Fibroblast of lung (primary cell): ENCODE measurements at regions not wholly inside any gene's neighbourhood (a gene's known extent, or its start where the extent isn't known, plus 50 kb on each side); places are given as distances from the start of the nearest gene placed in this dataset.
A peak's percentile ranks its signal among the peaks of the same experiment; 100 is the strongest.

Experiments
- DNase-seq, 2 donors: peaks; one replicate each; pipeline versions ENCODE4 v3.0.0 to v3.0.0-alpha.2; 2010; ENCODE audit warnings: low read depth in 2 of 2
- H2AFZ ChIP-seq: 2 replicates; pipeline ENCODE4 v1.5.1; 2012; ENCODE audit warnings: low read length, control low read depth, inconsistent platforms
- H3K27ac ChIP-seq: 2 replicates; pipeline ENCODE4 v1.5.1; 2011; ENCODE audit warnings: low read length, control low read depth; ENCODE audit not compliant: insufficient read depth
- H3K27me3 ChIP-seq: 2 replicates; pipeline ENCODE4 v1.5.1; 2011; ENCODE audit warnings: mild to moderate bottlenecking, low read length; ENCODE audit not compliant: control insufficient read depth, insufficient read depth
- H3K36me3 ChIP-seq: 2 replicates; pipeline ENCODE4 v1.5.1; 2011; ENCODE audit warnings: low read length; ENCODE audit not compliant: control insufficient read depth, insufficient read depth
- H3K4me1 ChIP-seq: 2 replicates; pipeline ENCODE4 v1.5.1; 2011; ENCODE audit warnings: low read length; ENCODE audit not compliant: control insufficient read depth, insufficient read depth; ENCODE audit errors: extremely low read depth
- H3K4me2 ChIP-seq: 2 replicates; pipeline ENCODE4 v1.5.1; 2011; ENCODE audit warnings: low read length, control low read depth; ENCODE audit not compliant: insufficient read depth; ENCODE audit errors: extremely low read depth
- H3K4me3 ChIP-seq, 4 experiments: fragments of 200-600 bp in 1 of 4; sonication (generic) in 1 of 4; replicated peaks in 1 of 4; 2 replicates each; pipeline ENCODE4 v1.5.1; 2011 to 2016; ENCODE audit warnings: low read length in 4 of 4, low read depth in 3 of 4, mild to moderate bottlenecking in 3 of 4, control low read depth in 2 of 4, inconsistent platforms in 1 of 4, mixed read lengths in 1 of 4; ENCODE audit not compliant: insufficient read depth in 1 of 4; ENCODE audit errors: control extremely low read depth in 1 of 4
- H3K79me2 ChIP-seq: 2 replicates; pipeline ENCODE4 v1.5.1; 2012; ENCODE audit warnings: mild to moderate bottlenecking, low read length, inconsistent platforms; ENCODE audit not compliant: control insufficient read depth, insufficient read depth
- H3K9ac ChIP-seq: 2 replicates; pipeline ENCODE4 v1.5.1; 2011; ENCODE audit warnings: mild to moderate bottlenecking, low read length, control low read depth; ENCODE audit not compliant: insufficient read depth
- H3K9me3 ChIP-seq: 2 replicates; pipeline ENCODE4 v1.5.1; 2012; ENCODE audit warnings: low read depth, low read length; ENCODE audit not compliant: control insufficient read depth, insufficient read depth
- H4K20me1 ChIP-seq: 2 replicates; pipeline ENCODE4 v1.5.1; 2011; ENCODE audit warnings: low read length; ENCODE audit not compliant: control insufficient read depth, insufficient read depth; ENCODE audit errors: extremely low read depth
- EZH2 ChIP-seq: IDR thresholded peaks from 2 replicates; pipeline ENCODE4 v1.5.1; 2012; ENCODE audit warnings: low read length, control low read depth, mild to moderate bottlenecking; ENCODE audit errors: missing control alignments
- TF ChIP-seq, protein P1 (sequence below), 2 donors: IDR thresholded peaks in 1 of 2; conservative IDR thresholded peaks in 1 of 2; 1 replicate in 1 of 2; 2 replicates in 1 of 2; pipeline ENCODE4 v1.5.1; 2011 to 2012; ENCODE audit warnings: low read length in 2 of 2, control low read depth in 1 of 2, inconsistent platforms in 1 of 2, low read depth in 1 of 2, mild to moderate bottlenecking in 1 of 2

DNA sequence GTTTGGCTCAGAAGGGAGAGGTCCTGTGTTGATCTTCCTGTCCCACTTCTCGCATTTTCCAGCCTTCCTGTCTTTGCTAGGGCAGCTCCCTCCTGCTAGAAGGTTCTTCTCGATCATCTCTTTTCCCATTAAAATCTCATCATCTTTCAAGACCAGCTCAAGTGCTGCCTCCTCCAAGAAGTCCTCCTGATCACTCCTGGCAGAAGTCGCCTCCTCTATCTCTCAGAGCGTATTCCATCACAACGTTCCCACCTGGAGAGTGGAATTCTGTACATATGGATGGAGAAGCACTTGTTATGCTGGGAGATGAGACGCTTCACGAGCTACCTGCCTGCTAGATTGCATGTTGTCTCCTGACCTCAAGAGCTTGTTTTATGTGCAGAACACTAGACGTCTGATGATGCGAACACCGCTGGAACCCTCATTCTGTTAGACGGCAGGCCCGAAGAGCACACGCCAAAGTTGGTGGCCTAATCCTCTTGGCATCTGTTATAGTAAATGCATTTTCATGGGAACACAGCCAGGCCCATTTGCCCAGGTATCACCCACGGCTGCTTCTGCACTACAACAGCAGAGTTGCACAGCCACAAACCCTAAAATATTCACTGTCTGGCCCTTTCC is 68.0 kb upstream of the INSIG1 start:
- Histone ChIP-seq H4K20me1 (no peaks in the 10 kb centered on the region), H3K9ac (no peak overlapping the region), H3K9me3 (no peaks in the 10 kb centered on the region), H3K27ac (peak overlapping the region; percentile 67), H3K4me3 (no peak overlapping the region), H3K4me2 (no peak overlapping the region), H3K4me1 (peaks cover 8% of the 10 kb centered on the region), H3K27me3 (no peaks in the 10 kb centered on the region), H2AFZ (no peak overlapping the region), H3K79me2 (no peaks in the 10 kb centered on the region), H3K36me3 (no peaks in the 10 kb centered on the region)
- peak in 1 of 2 donors; percentile 56 for DNase-seq
- TF ChIP-seq, protein P1, sequence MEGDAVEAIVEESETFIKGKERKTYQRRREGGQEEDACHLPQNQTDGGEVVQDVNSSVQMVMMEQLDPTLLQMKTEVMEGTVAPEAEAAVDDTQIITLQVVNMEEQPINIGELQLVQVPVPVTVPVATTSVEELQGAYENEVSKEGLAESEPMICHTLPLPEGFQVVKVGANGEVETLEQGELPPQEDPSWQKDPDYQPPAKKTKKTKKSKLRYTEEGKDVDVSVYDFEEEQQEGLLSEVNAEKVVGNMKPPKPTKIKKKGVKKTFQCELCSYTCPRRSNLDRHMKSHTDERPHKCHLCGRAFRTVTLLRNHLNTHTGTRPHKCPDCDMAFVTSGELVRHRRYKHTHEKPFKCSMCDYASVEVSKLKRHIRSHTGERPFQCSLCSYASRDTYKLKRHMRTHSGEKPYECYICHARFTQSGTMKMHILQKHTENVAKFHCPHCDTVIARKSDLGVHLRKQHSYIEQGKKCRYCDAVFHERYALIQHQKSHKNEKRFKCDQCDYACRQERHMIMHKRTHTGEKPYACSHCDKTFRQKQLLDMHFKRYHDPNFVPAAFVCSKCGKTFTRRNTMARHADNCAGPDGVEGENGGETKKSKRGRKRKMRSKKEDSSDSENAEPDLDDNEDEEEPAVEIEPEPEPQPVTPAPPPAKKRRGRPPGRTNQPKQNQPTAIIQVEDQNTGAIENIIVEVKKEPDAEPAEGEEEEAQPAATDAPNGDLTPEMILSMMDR (conservative IDR thresholded peaks at IDR 0.05 in 1 of 2, IDR thresholded peaks at IDR 0.05 in 1 of 2; ENCODE audit: low read depth in 1 of 2, low read length in 2 of 2): no peak

GRCh38 chr7:155230169-155230593 is 67.5 kb upstream of the INSIG1 start:
- no peak overlapping the region for H3K4me2 ChIP-seq
- no peak overlapping the region for H3K4me3 ChIP-seq
- peak; percentile 99 to 100 for DNase-seq
- peaks cover 8% of the 10 kb centered on the region for H3K4me1 ChIP-seq
- no peaks in the 10 kb centered on the region for H3K9me3 ChIP-seq
- no peaks in the 10 kb centered on the region for H3K27me3 ChIP-seq
- TF ChIP-seq EZH2: no peak
- TF ChIP-seq, protein P1 (conservative IDR thresholded peaks at IDR 0.05 in 1 of 2, IDR thresholded peaks at IDR 0.05 in 1 of 2; ENCODE audit: low read depth in 1 of 2, low read length in 2 of 2): no peak
- no peak overlapping the region for H2AFZ ChIP-seq
- H4K20me1 ChIP-seq: no peaks in the 10 kb centered on the region
- H3K27ac ChIP-seq: peak overlapping the region; percentile 67
- no peaks in the 10 kb centered on the region for H3K36me3 ChIP-seq
- H3K9ac ChIP-seq: no peak overlapping the region
- no peaks in the 10 kb centered on the region for H3K79me2 ChIP-seq

- Histone ChIP-seq H3K36me3 (no peaks in the 10 kb centered on the region), H4K20me1 (no peaks in the 10 kb centered on the region), H3K9me3 (no peaks in the 10 kb centered on the region), H3K27ac (no peak overlapping the region), H3K79me2 (no peaks in the 10 kb centered on the region), H3K4me1 (peaks cover 10% of the 10 kb centered on the region), H3K4me2 (no peak overlapping the region), H3K9ac (no peak overlapping the region), H2AFZ (no peak overlapping the region), H3K4me3 (no peak overlapping the region), H3K27me3 (no peaks in the 10 kb centered on the region)
- no peak for DNase-seq
- TF ChIP-seq, protein P1 (conservative IDR thresholded peaks at IDR 0.05 in 1 of 2, IDR thresholded peaks at IDR 0.05 in 1 of 2; ENCODE audit: low read depth in 1 of 2, low read length in 2 of 2): no peak
- TF ChIP-seq EZH2: no peak
Measured at GRCh38 chr7:155231241-155231800, 66.4 kb upstream of the INSIG1 start.
